ENCODE measurements at regions not wholly inside any gene's neighbourhood (a gene's known extent, or its start where the extent isn't known, plus 50 kb on each side); places are given as distances from the start of the nearest gene placed in this dataset.

DNA sequence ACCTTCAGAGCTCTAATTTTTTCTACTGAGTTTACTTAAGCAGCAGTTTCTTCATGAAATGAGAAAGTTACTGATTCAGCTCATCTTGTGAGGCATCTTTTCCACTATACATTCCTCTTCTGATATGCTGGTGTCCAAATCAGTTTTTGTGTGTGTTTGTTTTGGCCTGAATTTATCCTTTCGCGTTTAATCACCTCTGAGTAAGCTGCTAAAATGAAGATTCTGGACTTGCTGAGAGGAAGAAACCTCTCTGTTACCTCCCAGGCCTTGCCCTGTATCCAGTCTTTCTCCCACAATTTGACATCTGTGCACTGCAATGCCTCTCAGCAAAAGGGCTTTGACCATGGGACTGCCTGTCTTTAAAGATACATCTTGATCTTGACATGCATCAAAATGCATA lies 536.2 kb upstream of the NRSN1 start:
- no peak for TF ChIP-seq GATA2 (IDR thresholded peaks at IDR 0.05; ENCODE audit: low read depth, low read length)
- no peak for TF ChIP-seq GATA3 (IDR thresholded peaks at IDR 0.05; ENCODE audit: low read depth, low read length)

GRCh38 chr6:23590498-23591126 lies 535.4 kb upstream of the NRSN1 start:
- TF ChIP-seq GATA3 (IDR thresholded peaks at IDR 0.05; ENCODE audit: low read depth, low read length) (no peak), GATA2 (IDR thresholded peaks at IDR 0.05; ENCODE audit: low read depth, low read length) (no peak)

DNA sequence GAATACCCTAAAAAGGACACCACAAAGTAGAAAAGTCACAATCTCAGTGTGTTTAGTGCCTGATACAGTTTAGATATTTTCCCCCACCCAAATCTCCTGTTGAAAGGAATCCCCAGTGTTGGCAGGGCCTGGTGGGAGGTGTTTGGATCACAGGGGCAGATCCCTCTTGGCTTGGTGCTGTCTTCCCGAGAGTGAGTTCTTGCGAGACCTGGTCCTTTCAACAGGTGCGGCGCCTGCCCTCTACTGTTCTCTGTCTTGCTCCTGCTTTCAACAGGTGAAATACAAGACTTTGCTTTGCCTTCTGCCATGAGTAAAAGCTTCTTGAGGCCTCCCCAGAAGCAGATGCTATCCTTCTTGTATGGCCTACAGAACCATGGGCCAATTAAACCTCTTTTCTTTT lies 534.3 kb upstream of the NRSN1 start:
- TF ChIP-seq GATA2 (IDR thresholded peaks at IDR 0.05; ENCODE audit: low read depth, low read length), result no peak
- TF ChIP-seq GATA3 (IDR thresholded peaks at IDR 0.05; ENCODE audit: low read depth, low read length), result no peak

DNA sequence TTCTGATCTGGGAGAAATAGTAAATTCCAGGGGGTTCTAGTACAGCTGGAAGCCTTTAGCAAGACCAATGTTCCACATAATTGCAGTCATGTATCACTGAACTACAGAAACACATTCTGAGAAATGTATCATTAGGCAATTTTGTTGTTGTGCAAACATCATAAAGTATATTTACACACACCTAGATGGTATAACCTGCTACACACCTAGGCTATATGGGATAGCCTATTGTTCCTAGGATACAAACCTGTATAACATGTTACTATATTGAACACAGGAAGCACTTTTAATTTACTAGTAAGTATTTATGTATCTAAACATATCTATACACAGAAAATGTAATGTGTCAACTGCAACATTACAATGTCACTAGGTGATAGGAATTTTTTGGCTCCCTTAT lies 525.9 kb upstream of the NRSN1 start:
- TF ChIP-seq GATA2 (IDR thresholded peaks at IDR 0.05; ENCODE audit: low read depth, low read length), result no peak
- TF ChIP-seq GATA3 (IDR thresholded peaks at IDR 0.05; ENCODE audit: low read depth, low read length), result no peak

GRCh38 chr6:23601811-23602345 lies 524.1 kb upstream of the NRSN1 start:
- no peak for TF ChIP-seq GATA2 (IDR thresholded peaks at IDR 0.05; ENCODE audit: low read depth, low read length)
- TF ChIP-seq GATA3 (IDR thresholded peaks at IDR 0.05; ENCODE audit: low read depth, low read length), result no peak

- TF ChIP-seq GATA2 (IDR thresholded peaks at IDR 0.05; ENCODE audit: low read depth, low read length) (no peak), GATA3 (IDR thresholded peaks at IDR 0.05; ENCODE audit: low read depth, low read length) (no peak)
Observed at GRCh38 chr6:23608931-23609435, 517.0 kb upstream of the NRSN1 start.

DNA sequence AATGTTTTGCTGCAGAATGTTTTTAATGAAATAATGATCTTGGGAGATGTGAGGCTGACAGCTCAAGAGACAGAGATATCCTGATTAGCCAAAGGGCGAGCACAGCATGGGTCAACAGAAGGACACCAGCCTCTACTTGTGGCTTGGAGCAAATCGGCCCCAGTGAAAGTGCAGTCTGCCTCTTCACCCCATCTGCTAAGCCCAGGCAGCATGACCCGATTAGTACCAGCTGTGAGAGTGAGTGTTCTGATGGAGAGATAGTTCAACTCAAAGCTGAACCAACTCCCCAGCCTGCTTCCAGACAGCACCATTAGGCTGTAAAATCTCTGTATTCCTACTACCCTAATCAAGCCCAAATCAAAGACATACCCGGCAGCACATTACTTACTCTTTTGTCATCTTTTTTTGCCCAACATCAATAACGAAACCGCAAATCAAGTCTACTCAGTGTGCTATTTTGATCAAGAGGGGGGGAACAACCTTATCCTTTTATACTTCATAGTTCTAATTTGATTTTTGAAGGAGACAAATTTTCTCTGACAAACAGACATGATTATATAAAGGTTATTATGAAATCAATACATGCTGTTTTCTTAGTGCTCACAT lies 514.1 kb upstream of the NRSN1 start:
- peak; percentile 99 for TF ChIP-seq GATA2 (IDR thresholded peaks at IDR 0.05; ENCODE audit: low read depth, low read length)
- TF ChIP-seq GATA3 (IDR thresholded peaks at IDR 0.05; ENCODE audit: low read depth, low read length), result peak; percentile 99

GRCh38 chr6:23618366-23618765 lies 507.6 kb upstream of the NRSN1 start:
- no peak for TF ChIP-seq GATA3 (IDR thresholded peaks at IDR 0.05; ENCODE audit: low read depth, low read length)
- TF ChIP-seq GATA2 (IDR thresholded peaks at IDR 0.05; ENCODE audit: low read depth, low read length), result no peak

DNA sequence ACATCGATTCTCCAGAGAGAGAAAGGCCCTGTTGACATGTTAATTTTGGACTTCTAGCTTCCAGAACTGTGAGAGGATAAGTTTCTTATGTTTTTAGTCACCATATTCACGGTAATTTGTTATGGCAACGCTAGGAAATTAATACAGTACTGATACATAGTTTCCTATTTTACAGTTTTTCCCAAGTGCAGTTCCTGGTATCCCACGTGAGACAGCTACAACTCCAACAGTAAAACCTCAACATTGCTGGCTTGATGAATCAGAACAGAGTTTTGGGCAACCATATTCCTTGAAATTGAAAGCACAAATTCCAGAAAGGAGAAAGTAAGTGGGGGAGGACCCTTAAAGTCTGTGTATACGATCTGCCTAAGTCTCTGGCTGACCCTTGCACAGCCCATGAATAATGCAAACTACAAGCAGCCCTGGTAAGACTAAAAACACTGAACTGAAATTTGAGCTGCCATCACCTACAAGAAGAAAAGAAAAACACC lies 505.1 kb upstream of the NRSN1 start:
- TF ChIP-seq GATA2 (IDR thresholded peaks at IDR 0.05; ENCODE audit: low read depth, low read length) (no peak), GATA3 (IDR thresholded peaks at IDR 0.05; ENCODE audit: low read depth, low read length) (no peak)

DNA sequence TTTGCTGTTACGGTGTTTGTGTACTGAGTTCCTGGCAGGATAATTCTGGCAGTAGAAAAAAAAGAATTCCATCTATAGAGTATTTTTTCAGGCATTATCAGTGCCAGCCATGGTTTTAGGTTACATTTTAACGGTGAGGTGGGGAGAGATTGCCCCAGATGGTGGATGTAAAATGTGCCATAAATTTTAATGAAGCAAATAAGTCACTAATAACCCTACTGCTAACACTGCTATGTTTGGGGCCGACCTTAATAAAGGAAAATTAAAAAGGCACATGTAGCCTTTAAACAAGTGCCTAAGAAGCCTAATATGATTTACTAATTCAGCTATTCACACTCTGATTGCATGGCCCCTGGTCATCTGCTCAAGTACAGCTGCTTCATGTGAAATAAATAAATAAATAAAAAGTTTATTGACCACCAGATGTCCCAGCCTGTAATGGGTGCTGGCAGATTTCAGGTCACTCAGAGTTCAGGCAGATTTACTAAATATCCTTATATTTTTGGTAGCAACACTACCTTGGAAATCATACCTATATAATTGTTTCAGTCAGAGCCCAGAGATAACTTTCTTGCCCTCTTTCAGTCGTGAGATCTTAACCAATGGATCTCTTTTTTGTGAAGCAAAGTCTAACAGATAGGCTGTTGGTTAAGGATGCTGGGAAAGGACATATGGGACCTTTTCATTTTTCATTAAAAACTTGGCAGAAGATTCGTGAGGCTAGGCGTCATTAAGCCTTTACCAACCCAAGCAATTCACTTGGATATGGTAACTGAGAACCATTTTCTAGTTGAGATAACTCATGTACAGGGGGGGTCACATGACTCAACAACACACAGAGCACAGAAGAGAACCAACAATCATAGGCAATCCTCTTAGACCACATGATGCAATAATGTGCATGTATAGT lies 495.0 kb upstream of the NRSN1 start:
- TF ChIP-seq GATA3 (IDR thresholded peaks at IDR 0.05; ENCODE audit: low read depth, low read length) (no peak), GATA2 (IDR thresholded peaks at IDR 0.05; ENCODE audit: low read depth, low read length) (no peak)

DNA sequence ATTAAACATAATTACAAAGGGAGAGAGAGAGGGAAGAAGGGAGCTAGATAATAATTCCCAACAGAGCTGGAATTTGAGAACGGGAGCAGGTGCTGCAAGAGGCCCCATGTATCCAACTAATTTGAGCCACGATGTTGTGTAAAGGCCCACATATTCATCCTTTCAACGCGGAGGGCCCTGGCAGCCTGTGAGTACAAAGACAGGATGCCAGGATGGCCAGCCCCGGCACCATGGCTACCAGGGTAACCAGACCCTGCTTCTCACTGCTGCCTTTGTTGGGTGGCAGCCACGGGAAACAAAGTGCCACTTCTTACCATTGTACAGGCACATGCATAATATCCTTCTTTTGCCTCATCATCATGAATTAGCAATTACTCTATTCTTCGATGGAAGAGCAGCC lies 492.0 kb upstream of the NRSN1 start:
- TF ChIP-seq GATA2 (IDR thresholded peaks at IDR 0.05; ENCODE audit: low read depth, low read length) (no peak), GATA3 (IDR thresholded peaks at IDR 0.05; ENCODE audit: low read depth, low read length) (no peak)

DNA sequence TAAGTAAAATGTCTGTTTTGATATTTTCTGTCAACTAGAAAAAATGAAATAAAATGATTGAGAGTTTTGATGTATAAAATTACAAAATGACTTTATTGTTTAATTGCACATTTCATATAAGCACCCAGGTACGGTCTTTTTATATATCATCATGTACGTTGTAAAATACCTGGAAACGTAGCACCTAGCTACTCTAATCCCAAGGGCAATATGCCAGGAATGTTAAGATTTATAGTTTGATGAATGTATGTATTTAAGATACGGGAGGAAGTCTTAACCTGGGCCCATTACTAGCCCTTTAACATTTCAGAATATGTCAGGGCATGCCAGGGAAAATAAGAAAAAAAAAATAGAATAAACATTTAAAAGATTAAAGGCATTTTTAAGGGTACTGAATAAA lies 490.9 kb upstream of the NRSN1 start:
- TF ChIP-seq GATA2 (IDR thresholded peaks at IDR 0.05; ENCODE audit: low read depth, low read length) (no peak), GATA3 (IDR thresholded peaks at IDR 0.05; ENCODE audit: low read depth, low read length) (no peak)

DNA sequence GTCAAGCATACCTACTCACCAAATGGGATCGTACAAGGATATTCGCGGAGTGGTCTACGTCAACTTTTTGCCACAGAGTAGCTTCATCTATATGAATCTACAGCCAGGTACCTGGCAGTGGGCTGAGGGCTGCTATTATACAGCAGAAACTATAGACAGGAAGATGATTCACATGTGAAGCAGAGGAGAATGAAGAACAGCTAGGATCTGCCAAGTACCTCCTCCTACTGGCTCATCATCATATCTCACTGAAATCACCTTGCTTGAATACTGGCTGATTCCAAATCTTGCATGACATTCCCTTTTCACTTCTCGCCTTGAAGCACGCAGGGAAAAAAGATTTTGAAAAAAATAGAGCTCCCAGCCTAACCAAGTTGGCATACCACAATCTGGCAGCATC lies 488.7 kb upstream of the NRSN1 start:
- TF ChIP-seq GATA3 (IDR thresholded peaks at IDR 0.05; ENCODE audit: low read depth, low read length), result no peak
- no peak for TF ChIP-seq GATA2 (IDR thresholded peaks at IDR 0.05; ENCODE audit: low read depth, low read length)

- TF ChIP-seq GATA2 (IDR thresholded peaks at IDR 0.05; ENCODE audit: low read depth, low read length) (no peak), GATA3 (IDR thresholded peaks at IDR 0.05; ENCODE audit: low read depth, low read length) (no peak)
Observed at GRCh38 chr6:23642849-23643248, 483.2 kb upstream of the NRSN1 start.
